HFFc6 (cell line): ENCODE measurements at regions not wholly inside any gene's neighbourhood (a gene's known extent, or its start where the extent isn't known, plus 50 kb on each side); places are given as distances from the start of the nearest gene placed in this dataset.

Experiments
- DNase-seq: peaks from one replicate; pipeline ENCODE4 v3.0.0-alpha.2; 2018
- H3K27ac Mint-ChIP-seq: 2 replicates; pipeline ENCODE4 v1.8.0; 2020; ENCODE audit warnings: mild to moderate bottlenecking, mixed read lengths
- H3K27me3 Mint-ChIP-seq: 2 replicates; pipeline ENCODE4 v1.8.0; 2021; ENCODE audit warnings: mild to moderate bottlenecking, moderate library complexity, mixed read lengths; ENCODE audit not compliant: insufficient read depth
- H3K36me3 Mint-ChIP-seq: 2 replicates; pipeline ENCODE4 v1.8.0; 2021; ENCODE audit warnings: low read depth, mixed read lengths
- H3K4me1 Mint-ChIP-seq: 2 replicates; pipeline ENCODE4 v1.8.0; 2020; ENCODE audit warnings: low read depth, mixed read lengths
- H3K4me3 Mint-ChIP-seq: 2 replicates; pipeline ENCODE4 v1.8.0; 2020; ENCODE audit warnings: mild to moderate bottlenecking, moderate library complexity, mixed read lengths
- H3K9me3 Mint-ChIP-seq: 2 replicates; pipeline ENCODE4 v1.8.0; 2020; ENCODE audit warnings: mild to moderate bottlenecking, mixed read lengths
- CTCF ChIP-seq: fragments of 200-600 bp; sonication (generic); IDR thresholded peaks from 2 replicates; pipeline ENCODE4 v1.5.0; 2021; ENCODE audit warnings: antibody characterized with exemption, mild to moderate bottlenecking

- Mint-ChIP-seq H3K36me3 (no peaks in the 10 kb centered on the region), H3K9me3 (no peaks in the 10 kb centered on the region), H3K27me3 (peaks cover 2% of the 10 kb centered on the region; the same call in 1 of the 2 replicates), H3K4me1 (peaks cover 17% of the 10 kb centered on the region), H3K4me3 (no peak overlapping the region), H3K27ac (no peak overlapping the region)
- TF ChIP-seq CTCF = no peak
- no peak for DNase-seq
Observed at GRCh38 chr3:99348451-99348850, 289.9 kb upstream of the COL8A1 start.

- H3K27me3 Mint-ChIP-seq = no peaks in the 10 kb centered on the region
- DNase-seq = peak; percentile 52
- H3K4me3 Mint-ChIP-seq = no peak overlapping the region
- H3K27ac Mint-ChIP-seq = no peak overlapping the region
- H3K36me3 Mint-ChIP-seq = no peaks in the 10 kb centered on the region
- peaks cover 18% of the 10 kb centered on the region for H3K4me1 Mint-ChIP-seq
- no peaks in the 10 kb centered on the region for H3K9me3 Mint-ChIP-seq
- no peak for TF ChIP-seq CTCF
Observed at GRCh38 chr3:99344216-99344615, 294.2 kb upstream of the COL8A1 start.

GRCh38 chr3:99342383-99342782, 296.0 kb upstream of the COL8A1 start:
- no peaks in the 10 kb centered on the region for H3K27me3 Mint-ChIP-seq
- peaks cover 4% of the 10 kb centered on the region; the same call in 1 of the 2 replicates for H3K9me3 Mint-ChIP-seq
- TF ChIP-seq CTCF = no peak
- no peak overlapping the region for H3K27ac Mint-ChIP-seq
- no peak overlapping the region for H3K4me3 Mint-ChIP-seq
- H3K4me1 Mint-ChIP-seq = peaks cover 18% of the 10 kb centered on the region
- H3K36me3 Mint-ChIP-seq = no peaks in the 10 kb centered on the region
- DNase-seq = no peak

- peaks cover 9% of the 10 kb centered on the region for H3K4me1 Mint-ChIP-seq
- H3K9me3 Mint-ChIP-seq = peaks cover 4% of the 10 kb centered on the region; the same call in 1 of the 2 replicates
- DNase-seq = no peak
- no peak for TF ChIP-seq CTCF
- no peak overlapping the region for H3K27ac Mint-ChIP-seq
- no peak overlapping the region for H3K4me3 Mint-ChIP-seq
- H3K27me3 Mint-ChIP-seq = no peaks in the 10 kb centered on the region
- H3K36me3 Mint-ChIP-seq = no peaks in the 10 kb centered on the region
Observed at GRCh38 chr3:99339222-99339621, 299.2 kb upstream of the COL8A1 start.

GRCh38 chr3:99332718-99333117, 305.7 kb upstream of the COL8A1 start:
- Mint-ChIP-seq H3K4me1 (peaks cover 22% of the 10 kb centered on the region), H3K9me3 (no peaks in the 10 kb centered on the region), H3K27me3 (no peaks in the 10 kb centered on the region), H3K36me3 (no peaks in the 10 kb centered on the region), H3K4me3 (no peak overlapping the region), H3K27ac (no peak overlapping the region)
- peak; percentile 23 for DNase-seq
- no peak for TF ChIP-seq CTCF

- DNase-seq = no peak
- H3K36me3 Mint-ChIP-seq = no peaks in the 10 kb centered on the region
- H3K27ac Mint-ChIP-seq = no peak overlapping the region
- TF ChIP-seq CTCF = no peak
- no peaks in the 10 kb centered on the region for H3K9me3 Mint-ChIP-seq
- no peak overlapping the region for H3K4me3 Mint-ChIP-seq
- no peaks in the 10 kb centered on the region for H3K27me3 Mint-ChIP-seq
- H3K4me1 Mint-ChIP-seq = peaks cover 22% of the 10 kb centered on the region
Observed at GRCh38 chr3:99332276-99332675, 306.1 kb upstream of the COL8A1 start.
